ENCODE measurements at regions not wholly inside any gene's neighbourhood (a gene's known extent, or its start where the extent isn't known, plus 50 kb on each side); places are given as distances from the start of the nearest gene placed in this dataset.
A peak's percentile ranks its signal among the peaks of the same experiment; 100 is the strongest.

DNA sequence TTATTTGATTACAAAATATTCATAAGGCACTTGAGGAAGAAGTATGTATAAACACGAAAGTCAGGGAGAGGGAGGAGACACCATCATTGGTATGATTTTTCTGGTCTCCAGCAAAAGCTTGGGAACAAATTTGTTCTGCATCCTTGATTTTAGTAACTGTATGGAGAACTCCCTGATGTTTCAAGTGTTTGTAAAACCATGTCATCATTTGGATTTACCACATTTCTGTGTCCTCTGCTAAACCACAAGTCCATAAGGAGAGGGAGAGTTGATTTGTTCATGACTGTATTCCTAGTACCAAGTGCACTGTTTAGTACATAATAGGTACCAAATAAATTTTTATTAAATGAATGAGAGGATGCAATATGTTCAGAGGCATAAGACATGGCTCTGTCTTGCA, 181.1 kb downstream of the BTG1 start:
- no peak for DNase-seq

DNA sequence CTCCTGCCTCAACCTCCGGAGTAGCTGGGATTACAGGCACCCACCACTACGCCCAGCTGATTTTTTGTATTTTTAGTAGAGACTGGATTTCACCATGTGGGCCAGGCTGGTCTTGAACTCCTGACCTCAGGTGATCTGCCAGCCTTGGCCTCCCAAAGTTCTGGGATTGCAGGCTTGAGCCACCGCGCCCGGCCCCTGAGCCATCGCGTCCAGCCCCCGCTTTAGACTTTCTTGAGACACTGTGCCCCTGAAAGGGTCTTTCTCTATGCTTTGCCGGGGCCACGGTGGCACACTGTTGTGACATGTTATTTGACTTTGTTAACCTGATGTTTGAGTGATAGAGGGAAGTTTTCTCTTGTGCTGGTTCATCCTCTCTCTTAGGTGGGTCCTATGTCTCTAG, 186.4 kb downstream of the BTG1 start:
- no peak for DNase-seq

DNA sequence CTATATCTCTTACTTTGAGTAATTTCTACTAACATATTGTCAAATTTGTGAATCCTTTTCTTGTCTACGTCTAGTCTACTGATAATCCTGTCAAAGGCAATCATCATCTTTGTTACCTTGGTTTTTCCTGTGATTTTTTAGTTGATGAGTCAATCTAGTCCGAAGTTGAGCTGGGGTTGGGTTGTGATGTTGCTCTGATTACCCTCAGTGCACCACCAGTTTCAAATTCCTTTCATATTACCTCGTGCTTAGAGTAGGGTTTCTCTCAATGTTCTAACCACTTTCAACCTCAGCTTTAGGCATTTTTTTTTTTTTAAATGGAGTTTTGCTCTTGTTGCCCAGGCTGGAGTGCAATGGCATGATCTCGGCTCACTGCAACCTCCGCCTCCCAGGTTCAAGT, 186.8 kb downstream of the BTG1 start:
- DNase-seq = no peak

DNA sequence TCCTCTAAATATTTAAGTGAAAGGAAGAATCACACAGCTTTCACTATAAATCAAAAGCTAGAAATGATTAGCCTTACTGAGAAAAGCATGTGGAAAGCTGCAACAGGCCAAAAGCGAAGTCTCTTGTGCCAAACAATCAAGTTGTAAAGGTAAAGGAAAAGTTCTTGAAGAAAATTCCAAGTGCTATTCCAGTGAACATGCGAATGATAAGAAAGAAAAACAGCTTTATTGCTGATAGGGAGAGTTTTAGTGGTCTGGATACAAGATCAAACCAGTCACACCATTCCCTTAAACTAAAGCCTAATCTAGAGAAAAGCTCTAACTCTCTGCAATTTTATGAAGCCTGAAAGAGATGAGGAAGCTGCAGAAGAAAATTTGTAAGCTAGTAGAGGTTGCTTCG, 190.9 kb downstream of the BTG1 start:
- no peak for DNase-seq

DNA sequence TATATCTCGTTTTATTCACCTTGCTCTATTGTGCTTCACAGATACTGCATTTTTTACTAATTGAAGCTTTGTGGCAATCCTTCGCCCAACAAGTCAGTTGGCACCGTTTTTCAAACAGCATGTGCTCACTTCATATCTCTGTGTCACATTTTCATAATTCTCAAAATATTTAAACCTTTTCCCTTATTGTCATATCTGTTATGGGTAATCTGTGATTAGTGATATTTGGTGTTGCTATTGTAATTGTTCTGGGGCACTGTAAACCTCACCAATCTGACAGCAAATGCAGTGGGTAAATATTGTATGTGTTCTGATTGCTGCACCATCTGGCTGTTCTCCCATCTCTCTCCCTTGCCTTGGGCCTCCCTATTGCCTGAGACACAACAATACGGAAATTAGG, 191.3 kb downstream of the BTG1 start:
- no peak for DNase-seq

DNA sequence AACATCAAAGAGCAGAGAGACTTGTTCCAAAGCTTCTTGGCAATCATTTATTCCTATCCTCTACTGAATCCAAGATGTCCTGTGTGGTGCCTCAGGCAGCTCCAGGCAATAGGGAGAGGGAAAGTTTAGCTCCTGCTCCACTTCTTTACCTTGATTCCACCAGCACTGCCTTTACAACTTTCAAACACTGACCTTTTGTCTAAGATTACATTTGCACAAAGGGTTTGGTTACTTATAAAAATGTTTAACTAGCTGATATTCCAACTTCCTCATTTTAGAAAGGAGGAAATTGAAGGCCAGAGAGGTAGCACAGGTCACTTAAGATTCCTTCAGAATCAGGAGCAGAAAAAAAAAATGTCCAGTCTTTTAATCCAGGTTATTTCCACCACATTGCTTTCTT, 192.7 kb downstream of the BTG1 start:
- DNase-seq = no peak

DNA sequence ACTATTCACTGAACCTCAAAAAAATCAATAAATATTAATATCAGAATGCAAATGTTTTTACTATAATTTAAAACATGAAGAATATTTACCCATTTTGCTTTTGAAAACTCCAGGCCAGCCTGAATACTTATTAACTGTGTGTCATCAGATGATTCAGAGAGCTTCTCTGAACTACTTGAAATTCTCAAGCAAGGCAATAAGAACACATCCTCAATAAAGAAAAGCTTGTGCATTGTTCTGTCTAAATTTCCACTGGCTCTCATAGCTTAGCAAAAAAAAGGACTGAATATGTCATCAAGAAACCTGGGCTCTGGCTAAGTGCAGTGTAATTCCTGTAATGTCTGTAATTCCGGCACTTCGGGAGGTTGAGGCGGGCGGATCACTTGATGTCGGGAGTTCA, 194.1 kb downstream of the BTG1 start:
- no peak for DNase-seq

DNA sequence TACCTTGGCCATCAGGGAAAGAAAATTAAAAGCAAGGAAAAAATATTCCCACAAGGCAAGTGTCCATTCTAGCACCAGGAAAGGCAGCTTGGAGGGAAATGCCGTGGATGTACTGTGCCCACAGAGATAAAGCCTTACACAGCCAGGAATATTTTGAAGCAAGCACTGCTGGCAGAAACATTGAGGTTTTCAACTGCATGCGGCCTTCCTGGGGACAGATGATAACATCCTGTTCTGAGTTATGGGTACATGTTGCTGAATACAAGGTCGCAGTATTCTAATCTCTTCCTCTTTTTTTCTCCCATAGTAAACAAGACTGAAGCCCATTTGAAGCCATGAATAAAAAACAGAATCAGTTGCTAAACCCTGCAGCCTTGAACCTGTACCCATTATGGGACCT, 197.1 kb downstream of the BTG1 start:
- DNase-seq = no peak

DNA sequence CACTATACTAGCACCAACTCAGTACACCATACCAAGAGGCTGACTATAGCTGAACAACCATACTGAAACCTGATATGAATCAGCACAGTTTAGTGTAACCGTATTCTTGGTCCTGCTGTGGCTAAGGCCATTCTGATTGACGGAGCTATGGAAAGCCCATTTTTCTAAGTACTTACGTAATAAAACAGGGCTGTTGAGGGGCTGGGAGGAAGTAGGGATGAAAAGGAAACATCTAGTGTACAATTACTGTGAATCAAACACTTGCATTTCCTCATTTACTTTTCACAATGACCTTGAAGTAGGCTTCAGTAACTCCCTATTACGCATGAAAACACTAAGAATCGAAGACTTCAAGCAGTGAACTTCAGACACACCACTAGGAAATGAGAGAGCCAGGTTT, 198.2 kb downstream of the BTG1 start:
- DNase-seq = no peak

DNA sequence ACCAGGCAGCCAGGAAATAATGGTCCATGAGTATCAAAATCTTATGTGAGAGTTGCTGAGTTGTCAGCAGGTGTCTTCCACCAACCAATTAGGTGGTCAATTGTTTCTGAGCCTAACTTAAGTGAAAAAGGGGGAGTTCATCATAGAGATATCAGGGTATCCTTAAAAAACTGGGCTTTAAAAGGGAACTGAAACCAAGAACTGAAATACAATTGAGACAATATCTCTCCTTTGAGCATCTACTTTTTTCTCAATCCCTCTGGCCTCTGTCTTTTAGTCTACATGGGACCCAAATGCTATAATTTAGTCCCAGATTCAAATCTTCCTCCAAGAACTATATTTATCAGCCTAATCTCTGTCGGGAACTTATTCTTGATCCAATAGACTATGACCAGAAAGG, 201.0 kb downstream of the BTG1 start:
- DNase-seq = no peak

DNA sequence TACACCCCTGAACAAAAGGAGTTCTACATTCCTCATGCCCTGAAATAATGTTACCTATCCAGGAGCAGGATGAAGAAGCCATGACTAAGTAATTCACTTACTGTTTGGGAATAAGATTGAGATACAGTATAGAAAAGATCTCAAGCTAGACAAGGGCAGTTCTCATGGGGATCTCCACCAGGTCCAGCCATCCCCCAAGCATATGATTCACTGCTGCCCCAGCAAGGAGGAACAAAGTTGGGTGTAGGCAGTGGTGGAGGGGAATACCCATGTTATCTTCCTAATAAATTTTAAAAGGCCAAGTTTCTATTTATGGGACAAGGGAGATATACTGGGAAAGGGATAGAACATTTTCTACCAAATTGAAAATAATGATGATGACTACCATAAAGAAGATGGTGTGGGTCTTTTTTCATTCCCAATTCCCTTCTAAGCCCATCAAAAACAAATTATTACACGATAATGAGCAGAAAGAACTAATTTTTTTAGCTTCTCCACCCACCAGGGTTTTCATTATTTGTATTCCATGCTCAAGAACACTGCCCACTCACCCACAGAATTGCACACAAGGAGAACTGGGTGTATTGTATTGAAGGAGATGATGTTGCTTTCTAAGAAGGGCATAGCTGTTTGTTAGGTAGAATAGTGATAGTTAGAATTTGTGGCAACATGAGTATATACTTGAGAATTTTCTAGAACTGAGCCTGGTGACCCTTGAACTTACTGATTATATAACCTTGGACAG, 204.6 kb downstream of the BTG1 start:
- DNase-seq = no peak

DNA sequence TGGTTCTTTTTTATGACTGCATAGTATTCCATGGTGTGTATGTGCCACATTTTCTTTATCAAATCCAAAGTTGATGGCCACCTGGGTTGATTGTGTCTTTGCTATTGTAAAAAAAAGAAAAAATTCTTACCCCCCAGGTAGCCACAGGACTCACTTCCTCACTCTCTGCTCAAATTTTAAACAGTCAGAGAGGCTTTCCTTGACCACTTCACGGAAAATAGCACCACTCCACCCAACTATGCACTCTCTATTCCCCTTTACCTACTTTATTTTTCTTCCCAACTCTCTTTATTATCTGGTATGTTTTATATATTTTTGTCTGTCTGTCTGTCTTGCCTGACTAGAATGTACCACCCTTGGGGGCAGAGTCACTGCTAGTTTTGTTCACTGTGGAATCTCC, 205.3 kb downstream of the BTG1 start:
- no peak for DNase-seq

DNA sequence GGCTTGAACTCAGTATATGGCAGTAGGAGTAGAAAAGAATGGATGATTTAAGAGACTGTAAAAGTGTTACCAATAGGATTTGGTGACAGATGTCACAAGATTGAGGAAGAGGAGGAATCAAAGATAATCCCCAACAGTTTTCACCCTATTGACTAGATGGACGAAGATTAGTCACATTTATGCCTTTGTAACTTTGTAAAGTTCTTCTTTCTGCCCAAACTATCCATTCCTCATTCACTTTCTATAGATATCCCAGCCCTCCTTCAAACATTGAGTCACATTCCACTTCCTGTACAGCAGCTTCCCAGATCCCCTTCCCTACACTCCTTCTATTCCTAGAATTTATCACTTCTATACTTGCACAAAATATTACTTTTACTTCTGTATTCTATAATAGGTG, 207.9 kb downstream of the BTG1 start:
- no peak for DNase-seq

DNA sequence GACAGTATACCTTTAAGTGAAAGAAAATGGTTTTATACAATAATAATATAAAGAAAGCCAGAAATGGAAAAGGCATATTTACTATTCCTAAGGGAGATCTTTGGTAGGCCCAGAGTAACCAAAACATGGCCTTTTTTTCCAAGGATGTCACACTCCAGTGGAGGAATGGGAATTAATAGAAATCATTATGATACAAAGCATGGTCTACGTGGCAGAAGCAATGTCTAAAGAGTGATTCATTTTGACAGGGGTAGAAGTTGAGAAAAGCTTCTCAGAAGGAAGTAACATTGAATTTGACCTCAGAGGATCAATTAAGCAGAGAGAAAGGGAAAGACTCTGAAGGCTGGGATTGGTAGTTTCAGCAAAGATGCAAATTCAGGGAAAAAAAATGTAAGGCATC, 208.6 kb downstream of the BTG1 start:
- DNase-seq = no peak

DNA sequence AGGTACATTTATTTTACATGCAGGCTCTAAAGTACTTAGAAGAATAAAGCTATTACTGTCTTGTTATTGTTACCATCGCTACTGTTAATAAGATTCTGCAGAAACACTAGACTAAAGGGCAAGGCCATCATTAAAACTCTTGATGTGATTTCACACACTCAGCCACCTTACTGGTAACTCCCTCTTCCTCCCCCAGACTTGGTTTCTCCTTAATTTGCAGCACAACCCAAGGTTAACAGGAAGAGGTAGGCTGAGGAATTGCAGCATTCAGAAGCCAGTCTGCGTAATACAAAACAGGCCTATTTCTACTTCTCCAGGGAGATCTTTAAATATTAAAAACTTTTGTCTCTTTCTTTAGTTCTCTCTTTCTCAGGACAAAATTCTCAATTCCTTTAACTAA, 210.3 kb downstream of the BTG1 start:
- DNase-seq = no peak

DNA sequence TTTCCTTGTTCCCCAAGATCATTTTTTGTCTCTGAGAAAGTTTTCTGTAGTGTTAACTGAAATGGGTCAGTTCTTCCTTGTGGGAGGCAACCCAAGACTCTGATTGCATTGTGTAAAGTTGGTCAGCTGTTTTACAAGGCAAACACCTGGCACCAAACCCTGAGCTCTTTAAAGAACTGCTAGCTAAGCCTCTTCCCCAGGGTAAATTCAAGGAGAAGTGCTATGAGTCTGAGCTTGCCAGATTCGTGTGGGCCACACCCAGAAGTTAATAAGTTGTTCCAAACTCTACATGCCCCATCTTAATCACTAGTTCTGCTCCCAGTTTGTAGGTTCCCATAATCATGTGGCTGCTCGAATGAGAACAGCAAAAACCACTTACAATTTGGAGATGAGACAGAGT, 214.5 kb downstream of the BTG1 start:
- no peak for DNase-seq

DNA sequence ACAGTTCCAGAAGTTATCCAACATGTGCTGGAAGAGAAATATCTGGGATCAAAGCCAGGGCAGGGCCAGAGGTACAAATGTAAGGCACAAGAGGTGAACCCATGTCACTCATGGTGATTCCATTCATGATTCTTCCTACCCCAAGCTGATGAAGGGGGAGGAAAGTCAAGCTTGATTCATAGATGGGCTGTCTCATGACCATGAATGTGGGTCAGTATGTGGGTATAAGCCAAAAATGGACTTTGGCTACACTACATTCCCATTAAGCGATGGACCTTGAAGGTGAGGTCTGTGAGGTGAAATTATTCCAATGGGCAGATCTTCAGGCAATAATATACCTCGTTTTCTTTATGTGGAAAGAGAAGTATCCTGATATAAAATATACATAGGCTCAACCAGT, 217.1 kb downstream of the BTG1 start:
- DNase-seq = no peak

DNA sequence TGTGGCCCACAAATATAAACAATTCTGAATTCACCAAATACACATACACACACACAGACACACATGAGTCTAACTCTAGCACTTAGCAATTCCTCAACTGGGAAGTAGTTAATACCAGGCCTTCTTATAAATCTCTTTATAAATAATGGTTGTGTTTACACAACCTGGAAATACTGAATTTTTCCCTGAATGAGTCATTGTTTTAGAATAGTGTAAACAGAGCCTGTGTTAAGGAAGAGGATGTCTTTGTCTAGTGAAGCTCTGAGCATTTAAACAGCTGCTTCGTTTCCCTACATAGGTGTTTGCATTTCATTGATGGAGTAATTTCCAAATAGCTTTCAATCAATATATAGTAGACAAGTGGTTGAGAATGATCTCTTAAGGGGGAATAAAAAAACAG, 218.8 kb downstream of the BTG1 start:
- no peak for DNase-seq

DNA sequence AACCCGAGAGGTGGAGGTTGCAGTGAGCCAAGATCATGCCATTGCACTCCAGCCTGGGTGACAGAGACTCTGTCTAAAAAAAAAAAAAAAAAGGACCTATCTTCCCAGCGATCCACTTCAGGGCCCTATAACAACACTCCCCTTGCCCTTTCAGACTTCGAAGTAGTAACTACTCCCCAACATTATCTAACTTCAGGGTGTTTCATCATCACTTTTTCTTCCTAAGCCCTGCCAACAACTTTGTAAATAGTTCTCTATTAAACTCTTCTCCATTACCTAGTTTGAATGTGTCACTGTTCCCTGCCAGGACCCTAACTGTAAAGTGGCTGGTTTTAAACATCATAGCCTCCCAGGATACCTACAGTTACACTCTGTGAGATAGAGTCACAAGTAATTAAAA, 220.8 kb downstream of the BTG1 start:
- no peak for DNase-seq

DNA sequence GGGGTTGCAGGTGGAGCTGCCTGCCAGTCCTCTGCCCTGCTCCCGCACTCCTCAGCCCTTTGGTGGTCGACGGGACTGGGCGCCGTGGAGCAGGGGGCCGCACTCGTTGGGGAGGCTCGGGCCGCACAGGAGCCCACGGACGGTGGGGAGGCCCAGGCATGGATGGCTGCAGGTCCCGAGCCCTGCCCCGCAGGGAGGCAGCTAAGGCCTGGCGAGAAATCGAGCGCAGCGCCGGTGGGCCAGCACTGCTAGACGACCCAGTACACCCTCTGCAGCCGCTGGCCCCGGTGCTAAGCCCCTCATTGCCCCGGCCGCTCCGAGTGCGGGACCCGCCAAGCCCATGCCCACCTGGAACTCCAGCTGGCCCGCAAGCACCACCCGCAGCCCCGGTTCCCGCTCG, 221.8 kb downstream of the BTG1 start:
- no peak for DNase-seq

DNA sequence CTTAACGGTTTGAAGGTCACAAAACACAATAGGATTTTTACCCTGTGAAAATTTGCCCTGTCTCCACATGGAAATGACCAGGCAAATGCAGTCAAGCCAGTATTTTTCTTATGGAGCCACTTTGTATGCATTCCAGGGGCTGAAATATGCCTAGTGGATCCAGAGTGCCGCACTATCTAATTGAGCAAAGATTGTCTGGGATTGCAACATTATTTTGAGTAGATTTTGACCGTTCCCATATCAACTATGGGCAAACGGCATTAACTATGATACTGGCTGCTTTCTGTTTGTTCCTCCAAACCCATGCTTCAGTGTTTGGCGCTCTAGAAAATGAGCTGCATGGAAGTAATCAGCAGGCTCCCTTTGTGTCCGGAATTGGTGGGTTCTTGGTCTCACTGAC, 223.0 kb downstream of the BTG1 start:
- DNase-seq = no peak

DNA sequence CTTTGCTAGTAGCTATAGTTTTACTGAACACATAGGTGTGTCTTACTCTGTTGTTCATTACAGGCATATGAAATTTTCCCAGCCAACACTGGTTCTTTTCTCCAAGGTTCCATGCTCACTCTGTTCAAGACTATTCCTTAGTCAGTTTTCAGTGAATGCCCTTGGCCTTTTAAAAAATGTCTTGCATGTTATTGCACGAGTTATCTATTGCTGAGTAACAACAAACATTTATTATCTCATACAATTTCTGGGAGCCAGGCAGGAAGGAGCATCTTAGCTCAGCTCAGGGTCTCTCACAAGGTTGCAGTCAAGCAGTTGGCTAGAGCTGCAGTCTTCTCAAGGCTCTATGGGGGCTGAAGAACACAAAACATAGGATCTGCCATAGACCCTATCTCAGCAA, 223.5 kb downstream of the BTG1 start:
- no peak for DNase-seq

DNA sequence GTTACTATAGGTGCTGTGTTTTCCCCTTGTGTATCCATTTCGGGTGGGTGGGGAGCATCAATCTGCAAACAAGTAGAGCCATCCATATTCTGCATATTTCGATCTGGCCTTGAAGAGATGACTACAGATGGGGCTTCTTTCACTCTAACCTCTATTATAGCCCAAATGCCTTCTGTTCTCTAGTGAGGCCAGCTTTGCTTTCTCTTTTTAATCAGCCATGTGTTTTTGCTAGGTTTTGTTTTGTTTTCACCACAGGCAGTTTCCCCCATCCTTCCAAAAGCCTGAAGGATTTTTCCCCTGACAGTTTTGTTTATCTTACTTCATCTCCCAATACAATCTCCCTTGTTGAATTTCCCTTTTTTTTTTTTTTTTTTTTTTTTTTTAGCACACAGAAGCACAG, 224.1 kb downstream of the BTG1 start:
- DNase-seq = no peak

DNA sequence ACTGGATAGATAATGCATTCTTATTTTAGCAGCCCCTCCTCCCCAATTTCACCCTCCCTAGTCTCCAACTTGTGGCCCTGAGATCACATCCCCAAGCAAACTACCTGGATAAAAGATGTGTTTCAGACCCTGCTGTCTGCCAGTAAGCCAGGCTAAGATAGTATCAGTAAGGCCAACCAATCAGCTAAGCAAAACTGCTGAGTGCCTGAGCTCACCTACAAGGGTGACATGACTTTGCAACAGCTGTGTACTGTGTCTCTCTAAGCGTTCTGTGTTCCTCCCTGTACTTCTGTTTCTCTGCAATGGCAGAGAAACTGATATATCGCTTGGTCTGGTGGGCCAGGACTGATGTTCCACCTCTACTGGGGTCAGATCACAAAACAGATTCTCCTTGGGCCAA, 224.9 kb downstream of the BTG1 start:
- DNase-seq = no peak

DNA sequence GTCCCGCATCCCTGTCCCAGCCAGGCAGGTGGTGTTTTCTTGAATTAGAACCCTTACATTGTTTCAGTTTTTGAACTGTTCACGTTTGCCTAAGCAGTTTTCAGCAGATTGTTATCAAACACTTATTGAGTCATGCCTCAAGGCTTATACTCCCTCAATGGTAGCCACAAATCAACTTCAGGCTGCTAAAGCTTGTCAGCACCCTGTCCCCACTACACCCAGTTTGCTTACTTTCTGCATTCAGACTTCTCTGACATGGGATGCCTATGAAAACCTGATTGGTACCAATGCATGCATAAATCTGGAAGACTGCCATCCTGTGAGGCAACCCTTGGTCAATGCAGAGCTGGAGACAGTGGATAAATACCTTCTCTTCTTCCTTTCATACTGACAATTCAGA, 225.4 kb downstream of the BTG1 start:
- DNase-seq = peak; percentile 97

DNA sequence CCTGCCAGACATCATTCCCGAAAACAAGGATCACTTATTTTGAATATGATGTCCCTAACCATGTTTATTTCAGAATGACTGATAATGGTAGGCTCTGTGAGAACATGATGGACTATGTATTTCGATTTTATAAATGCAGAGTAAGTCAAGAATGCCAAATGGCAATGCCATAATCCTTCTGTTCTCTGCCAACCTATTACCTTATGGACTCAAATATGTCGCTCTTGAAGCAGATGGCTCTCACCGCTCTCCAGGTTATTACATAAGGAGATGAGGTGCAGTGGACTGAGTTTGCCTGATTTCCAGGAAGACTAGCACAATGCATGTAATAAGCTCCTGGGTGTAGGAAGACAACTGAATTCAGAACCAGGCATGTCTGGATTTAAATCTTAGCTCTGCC, 227.2 kb downstream of the BTG1 start:
- no peak for DNase-seq

Measured in T1000 (cell line).